NB4 (cell line): ENCODE measurements at regions not wholly inside any gene's neighbourhood (a gene's known extent, or its start where the extent isn't known, plus 50 kb on each side); places are given as distances from the start of the nearest gene placed in this dataset.

Experiments used
- POLR2A ChIP-seq: IDR thresholded peaks from 2 replicates; pipeline ENCODE4 v1.6.1; 2011; ENCODE audit warnings: mild to moderate bottlenecking; ENCODE audit not compliant: insufficient read length; ENCODE audit errors: extremely low read depth
- TF ChIP-seq, protein P1 (sequence below): IDR thresholded peaks from one replicate; pipeline ENCODE4 v1.5.1; 2012; ENCODE audit warnings: low read depth, low read length
- TF ChIP-seq, protein P2 (sequence below): IDR thresholded peaks from 2 replicates; pipeline ENCODE4 v1.6.1; 2011; ENCODE audit warnings: low read depth, low read length

DNA sequence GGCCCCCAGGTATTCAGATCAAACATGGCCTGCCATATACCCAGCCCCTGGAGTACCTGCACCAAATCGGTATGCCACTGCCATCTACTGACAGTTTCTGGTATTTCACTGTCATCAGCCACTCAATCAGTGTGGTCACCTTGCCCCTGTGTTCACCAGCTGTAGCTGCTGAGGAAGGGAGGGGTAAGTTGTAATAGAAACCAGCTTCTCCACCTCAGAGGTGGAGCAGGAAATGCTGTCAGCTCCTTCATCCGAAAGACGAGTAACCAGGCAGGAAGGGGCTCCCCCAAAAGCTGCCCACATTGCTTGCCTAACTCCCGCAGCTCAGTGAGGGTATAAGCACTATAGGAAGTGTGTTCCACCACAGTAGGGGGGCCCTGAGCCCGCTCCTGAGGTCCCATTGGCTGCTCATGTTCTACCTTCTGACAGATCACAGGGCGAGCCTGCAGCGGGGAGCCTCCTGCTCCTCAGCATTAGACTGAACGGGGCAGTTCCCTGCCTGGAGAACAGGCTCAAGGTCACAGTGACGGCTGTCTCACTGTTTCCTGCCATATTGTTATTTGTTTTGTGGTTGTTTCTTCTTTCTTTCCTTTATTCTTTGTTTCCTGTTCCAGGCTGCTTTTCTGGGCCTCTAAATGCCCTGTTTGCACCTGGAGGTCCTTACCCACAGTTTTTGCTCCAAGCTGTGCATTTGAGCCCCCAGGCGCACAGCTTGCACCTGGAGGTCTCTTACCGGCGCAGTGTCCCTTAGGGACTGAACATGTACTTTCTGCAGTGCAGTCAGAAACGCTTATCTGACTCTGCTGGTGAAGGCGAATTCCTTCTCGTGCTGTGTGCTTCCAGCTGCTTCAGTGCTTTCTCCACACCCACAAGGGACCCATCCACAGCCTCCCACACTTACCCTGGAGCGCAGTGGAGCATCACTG is 1638.3 kb downstream of the MRPL39 start:
- TF ChIP-seq, protein P1, sequence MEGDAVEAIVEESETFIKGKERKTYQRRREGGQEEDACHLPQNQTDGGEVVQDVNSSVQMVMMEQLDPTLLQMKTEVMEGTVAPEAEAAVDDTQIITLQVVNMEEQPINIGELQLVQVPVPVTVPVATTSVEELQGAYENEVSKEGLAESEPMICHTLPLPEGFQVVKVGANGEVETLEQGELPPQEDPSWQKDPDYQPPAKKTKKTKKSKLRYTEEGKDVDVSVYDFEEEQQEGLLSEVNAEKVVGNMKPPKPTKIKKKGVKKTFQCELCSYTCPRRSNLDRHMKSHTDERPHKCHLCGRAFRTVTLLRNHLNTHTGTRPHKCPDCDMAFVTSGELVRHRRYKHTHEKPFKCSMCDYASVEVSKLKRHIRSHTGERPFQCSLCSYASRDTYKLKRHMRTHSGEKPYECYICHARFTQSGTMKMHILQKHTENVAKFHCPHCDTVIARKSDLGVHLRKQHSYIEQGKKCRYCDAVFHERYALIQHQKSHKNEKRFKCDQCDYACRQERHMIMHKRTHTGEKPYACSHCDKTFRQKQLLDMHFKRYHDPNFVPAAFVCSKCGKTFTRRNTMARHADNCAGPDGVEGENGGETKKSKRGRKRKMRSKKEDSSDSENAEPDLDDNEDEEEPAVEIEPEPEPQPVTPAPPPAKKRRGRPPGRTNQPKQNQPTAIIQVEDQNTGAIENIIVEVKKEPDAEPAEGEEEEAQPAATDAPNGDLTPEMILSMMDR, result peak; percentile 60
- TF ChIP-seq POLR2A, result no peak
- TF ChIP-seq, protein P2, sequence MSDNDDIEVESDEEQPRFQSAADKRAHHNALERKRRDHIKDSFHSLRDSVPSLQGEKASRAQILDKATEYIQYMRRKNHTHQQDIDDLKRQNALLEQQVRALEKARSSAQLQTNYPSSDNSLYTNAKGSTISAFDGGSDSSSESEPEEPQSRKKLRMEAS, result peak; percentile 54; the same call in 1 of the 2 replicates
